Activated T-helper 1 cell treated with anti-CD3 and anti-CD28 coated beads, Interleukin-12 subunit alpha, Interleukin-12 subunit beta, Interleukin-2, Interleukin-4 antibody, amounts not matched to agents 30 ng/mL and 10 ng/mL and 1 ng/mL, durations not matched to agents 14 hours and 24 hours and 36 hours (primary cell): ENCODE measurements at regions not wholly inside any gene's neighbourhood (a gene's known extent, or its start where the extent isn't known, plus 50 kb on each side); places are given as distances from the start of the nearest gene placed in this dataset.
"Not testable (repeated sequence)": the region's sequence is repeated elsewhere in the genome, so short reads cannot be mapped to it uniquely, and the experiment has no call there.

ENCODE experiments used
- DNase-seq: peaks from one replicate; pipeline ENCODE4 v3.0.0; 2021; ENCODE audit warnings: low spot score
- H3K27ac Mint-ChIP-seq: one replicate; pipeline ENCODE4 v1.8.0; 2021; ENCODE audit warnings: mild to moderate bottlenecking, mixed read lengths
- H3K27me3 Mint-ChIP-seq: one replicate; pipeline ENCODE4 v1.8.0; 2022; ENCODE audit warnings: mild to moderate bottlenecking, moderate library complexity, mixed read lengths; ENCODE audit not compliant: insufficient read depth
- H3K36me3 Mint-ChIP-seq: one replicate; pipeline ENCODE4 v1.8.0; 2021; ENCODE audit warnings: low read depth, mixed read lengths
- H3K4me1 Mint-ChIP-seq: one replicate; pipeline ENCODE4 v1.8.0; 2021; ENCODE audit warnings: low read depth, mixed read lengths
- H3K4me3 Mint-ChIP-seq: one replicate; pipeline ENCODE4 v1.8.0; 2021; ENCODE audit warnings: mild to moderate bottlenecking, moderate library complexity, mixed read lengths
- H3K9me3 Mint-ChIP-seq: one replicate; pipeline ENCODE4 v1.8.0; 2021; ENCODE audit warnings: mixed read lengths
- intact Hi-C: fragments of 100-400 bp; cut with micrococcal nuclease; formaldehyde crosslinking; loops from one replicate; pipeline ENCODE4 v1.15.1; 2024

DNA sequence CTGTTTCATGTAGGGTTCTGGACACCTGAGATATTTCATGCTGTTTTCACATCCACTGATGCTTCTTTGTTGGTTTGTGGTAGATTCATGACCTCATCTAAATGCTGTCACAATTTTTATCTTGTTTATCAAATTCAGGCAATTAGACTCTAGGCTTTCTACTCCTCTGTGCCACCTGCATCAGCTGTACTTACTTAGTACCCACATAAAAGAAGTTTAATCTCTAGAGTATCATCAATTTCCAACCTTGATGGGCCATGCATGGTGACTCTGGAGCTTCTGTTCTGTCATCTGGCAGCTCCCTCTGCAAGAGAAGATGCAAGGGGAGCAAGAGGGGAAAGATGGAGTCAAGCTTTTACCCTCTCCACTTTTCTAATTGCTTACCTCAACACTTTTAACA is 195.9 kb upstream of the VWC2 start:
- Mint-ChIP-seq H3K27me3 (no peaks in the 10 kb centered on the region), H3K9me3 (peaks cover 5% of the 10 kb centered on the region), H3K4me1 (no peaks in the 10 kb centered on the region), H3K27ac (no peak overlapping the region), H3K4me3 (no peak overlapping the region), H3K36me3 (no peaks in the 10 kb centered on the region)
- intact Hi-C loops = no loop called here
- no peak for DNase-seq

DNA sequence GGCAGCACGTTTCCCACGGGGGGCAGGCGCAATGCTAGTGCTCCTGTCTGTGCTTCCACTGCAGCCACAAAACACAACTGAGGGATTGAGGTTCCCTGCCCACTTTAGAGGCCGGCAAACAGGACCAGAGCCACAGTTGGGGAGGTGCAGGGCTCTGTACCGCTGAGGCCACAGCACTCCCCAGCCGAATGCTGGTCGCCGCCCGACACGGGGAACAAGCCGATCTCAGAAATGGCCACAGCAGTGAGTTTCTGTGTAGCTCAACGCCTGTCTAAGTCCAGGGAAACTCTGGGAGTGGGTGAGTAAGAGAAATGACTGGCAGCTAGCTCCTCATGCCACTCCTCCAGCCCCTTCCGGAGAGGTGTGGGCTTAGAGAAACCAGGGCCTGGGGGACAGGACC is 194.0 kb upstream of the VWC2 start:
- Mint-ChIP-seq H3K36me3 (no peaks in the 10 kb centered on the region), H3K27me3 (no peaks in the 10 kb centered on the region), H3K27ac (no peak overlapping the region), H3K9me3 (peaks cover 10% of the 10 kb centered on the region), H3K4me1 (no peaks in the 10 kb centered on the region), H3K4me3 (no peak overlapping the region)
- intact Hi-C loops = no loop called here
- DNase-seq = no peak

DNA sequence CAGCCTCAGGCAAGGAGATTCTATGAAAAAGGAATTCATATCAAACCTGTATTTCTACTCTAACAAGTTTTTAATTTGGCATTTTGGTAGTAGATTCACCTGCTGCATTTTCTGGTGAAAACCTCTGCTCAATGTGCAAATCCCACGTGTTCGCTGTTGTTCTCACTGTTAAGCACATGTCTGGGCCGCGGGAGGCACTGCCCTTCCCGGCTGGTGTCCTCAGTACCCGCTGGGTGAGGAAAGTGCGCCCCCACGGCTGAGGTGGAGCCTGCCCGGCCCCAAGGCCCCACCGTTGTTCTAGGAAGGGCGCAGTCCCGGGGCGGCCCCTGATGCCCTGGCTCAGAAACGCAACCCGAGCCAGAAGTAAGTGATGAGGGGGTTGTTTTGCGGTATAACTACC is 193.4 kb upstream of the VWC2 start:
- H3K27ac Mint-ChIP-seq = no peak overlapping the region
- intact Hi-C loops = no loop called here
- H3K4me1 Mint-ChIP-seq = no peaks in the 10 kb centered on the region
- no peak for DNase-seq
- H3K36me3 Mint-ChIP-seq = no peaks in the 10 kb centered on the region
- peaks cover 10% of the 10 kb centered on the region for H3K9me3 Mint-ChIP-seq
- no peaks in the 10 kb centered on the region for H3K27me3 Mint-ChIP-seq
- H3K4me3 Mint-ChIP-seq = no peak overlapping the region

GRCh38 chr7:49580761-49581160 is 192.7 kb upstream of the VWC2 start:
- Mint-ChIP-seq H3K9me3 (peaks cover 10% of the 10 kb centered on the region), H3K27ac (no peak overlapping the region), H3K27me3 (no peaks in the 10 kb centered on the region), H3K4me3 (no peak overlapping the region), H3K36me3 (no peaks in the 10 kb centered on the region), H3K4me1 (no peaks in the 10 kb centered on the region)
- intact Hi-C loops = no loop called here
- DNase-seq = no peak

- intact Hi-C loops = no loop called here
- H3K36me3 Mint-ChIP-seq = no peaks in the 10 kb centered on the region
These were observed 190.0 kb upstream of the VWC2 start for GRCh38 chr7:49583440-49583839.

DNA sequence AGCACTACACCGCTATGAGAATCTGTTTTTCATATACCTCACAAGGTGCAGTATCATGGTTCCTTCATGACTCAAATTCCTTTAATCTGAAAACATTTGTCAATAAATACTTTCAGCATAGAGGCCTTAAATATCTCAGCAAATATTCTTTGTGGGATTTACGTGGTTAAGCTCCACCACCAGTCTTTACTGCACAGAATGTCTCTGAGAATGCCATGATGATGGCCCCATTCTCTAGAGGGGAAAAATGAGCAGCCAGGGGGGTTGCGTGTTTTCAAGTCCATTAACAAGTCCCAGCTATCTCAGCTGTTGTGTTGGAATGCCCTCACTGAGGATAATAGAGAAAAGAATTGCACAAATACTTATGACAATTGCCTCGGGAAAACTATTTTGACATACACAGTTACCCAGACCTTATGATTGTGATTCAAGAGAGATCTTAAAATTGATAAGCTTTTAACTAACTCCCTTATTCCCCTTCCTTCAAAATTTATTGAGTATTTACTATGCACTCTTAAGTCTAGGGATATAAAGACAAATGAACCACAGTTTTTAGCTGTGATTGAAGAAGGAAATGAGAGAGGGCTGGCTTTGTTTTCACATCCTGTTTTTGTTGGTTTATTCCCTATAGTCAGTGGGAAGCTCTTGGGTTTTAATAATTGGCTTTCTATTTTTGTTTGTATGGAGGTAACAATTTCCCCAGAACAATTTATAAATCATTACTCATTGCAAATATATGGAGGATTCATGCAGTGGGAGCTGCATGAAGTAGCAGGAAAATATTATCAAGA is 176.5 kb upstream of the VWC2 start:
- no peaks in the 10 kb centered on the region for H3K36me3 Mint-ChIP-seq
- no peaks in the 10 kb centered on the region for H3K27me3 Mint-ChIP-seq
- H3K27ac Mint-ChIP-seq = no peak overlapping the region
- no peaks in the 10 kb centered on the region for H3K4me1 Mint-ChIP-seq
- DNase-seq = no peak
- intact Hi-C loops = no loop called here
- H3K4me3 Mint-ChIP-seq = no peak overlapping the region
- H3K9me3 Mint-ChIP-seq = no peaks in the 10 kb centered on the region

More at GRCh38 chr7:49583440-49583839, 190.0 kb upstream of the VWC2 start:
- DNase-seq = no peak
- Mint-ChIP-seq H3K27ac (no peak overlapping the region), H3K4me1 (no peaks in the 10 kb centered on the region), H3K4me3 (no peak overlapping the region), H3K9me3 (peaks cover 10% of the 10 kb centered on the region), H3K27me3 (no peaks in the 10 kb centered on the region)

DNA sequence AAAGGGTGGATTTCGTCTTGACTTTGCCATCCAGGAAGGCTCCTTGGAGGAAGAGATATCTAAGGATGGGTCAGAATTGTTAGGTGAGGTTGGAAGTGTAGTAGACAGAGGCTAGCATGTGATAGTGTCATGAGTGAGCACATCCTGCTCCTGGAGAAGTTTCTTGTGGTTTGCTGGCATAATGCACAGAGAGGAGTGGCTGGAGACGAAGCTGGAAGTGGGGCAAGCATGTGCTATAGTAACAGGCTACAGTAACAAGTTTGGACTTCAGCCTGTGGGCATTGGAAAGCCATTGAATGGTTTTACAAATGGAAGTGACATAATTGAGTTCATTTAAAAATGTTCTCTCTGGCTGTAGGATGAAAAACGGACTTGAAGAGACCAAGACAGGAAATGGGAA is 175.6 kb upstream of the VWC2 start:
- intact Hi-C loops = no loop called here
- Mint-ChIP-seq H3K36me3 (no peaks in the 10 kb centered on the region), H3K27ac (no peak overlapping the region), H3K9me3 (no peaks in the 10 kb centered on the region), H3K4me1 (no peaks in the 10 kb centered on the region), H3K27me3 (no peaks in the 10 kb centered on the region), H3K4me3 (no peak overlapping the region)
- no peak for DNase-seq

- no peaks in the 10 kb centered on the region for H3K27me3 Mint-ChIP-seq
- no peaks in the 10 kb centered on the region for H3K9me3 Mint-ChIP-seq
- H3K36me3 Mint-ChIP-seq = no peaks in the 10 kb centered on the region
- intact Hi-C loops = no loop called here
- no peak overlapping the region for H3K4me3 Mint-ChIP-seq
- H3K4me1 Mint-ChIP-seq = no peaks in the 10 kb centered on the region
- H3K27ac Mint-ChIP-seq = no peak overlapping the region
- no peak for DNase-seq
These were observed 161.5 kb upstream of the VWC2 start for GRCh38 chr7:49611951-49612350.

GRCh38 chr7:49613759-49614158 is 159.7 kb upstream of the VWC2 start:
- no peak overlapping the region for H3K4me3 Mint-ChIP-seq
- H3K27ac Mint-ChIP-seq = no peak overlapping the region
- no peaks in the 10 kb centered on the region for H3K36me3 Mint-ChIP-seq
- H3K27me3 Mint-ChIP-seq = no peaks in the 10 kb centered on the region
- H3K9me3 Mint-ChIP-seq = no peaks in the 10 kb centered on the region
- intact Hi-C loops = no loop called here
- DNase-seq = no peak
- H3K4me1 Mint-ChIP-seq = no peaks in the 10 kb centered on the region

DNA sequence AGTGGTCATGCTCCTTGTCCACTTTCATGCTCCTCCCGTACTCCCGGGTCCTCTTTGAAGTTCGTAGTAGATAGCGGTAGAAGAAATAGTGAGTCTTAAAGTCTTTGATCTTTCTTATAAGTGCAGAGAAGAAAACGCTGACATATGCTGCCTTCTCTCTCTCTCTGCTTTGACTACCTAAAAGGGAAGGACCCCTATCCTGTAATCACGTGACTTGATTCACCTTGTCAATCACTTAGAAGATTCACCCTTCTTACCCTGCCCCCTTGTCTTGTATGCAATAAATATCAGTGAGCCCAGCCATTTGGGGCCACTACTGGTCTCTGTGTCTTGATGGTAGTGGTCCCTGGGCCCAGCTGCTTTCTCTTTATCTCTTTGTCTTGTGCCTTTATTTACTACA is 158.5 kb upstream of the VWC2 start:
- H3K27me3 Mint-ChIP-seq, H3K36me3 Mint-ChIP-seq, intact Hi-C loops, H3K27ac Mint-ChIP-seq, H3K4me1 Mint-ChIP-seq, H3K4me3 Mint-ChIP-seq, DNase-seq, H3K9me3 Mint-ChIP-seq: not testable (repeated sequence)

DNA sequence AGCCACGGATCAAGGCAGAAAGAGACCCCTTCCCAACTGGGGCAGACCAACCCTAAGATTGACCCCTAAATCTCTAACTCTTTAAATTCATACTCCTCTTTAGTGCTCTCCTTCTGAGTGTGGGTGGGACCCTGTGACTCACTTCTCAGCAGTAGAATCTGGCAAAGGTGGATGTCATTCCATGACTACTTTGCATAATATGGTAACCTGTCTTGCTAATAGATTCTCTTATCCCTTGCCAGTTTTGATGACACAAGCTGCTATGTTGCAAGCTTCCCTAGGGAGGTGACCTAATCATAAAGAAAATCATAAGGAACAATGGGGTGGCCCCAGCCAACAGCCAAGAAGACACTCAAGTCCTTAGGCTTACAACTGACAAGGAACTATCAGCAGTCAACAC is 155.4 kb upstream of the VWC2 start:
- H3K27ac Mint-ChIP-seq = no peak overlapping the region
- no peaks in the 10 kb centered on the region for H3K4me1 Mint-ChIP-seq

GRCh38 chr7:49623943-49624342 is 149.5 kb upstream of the VWC2 start:
- Mint-ChIP-seq H3K36me3 (no peaks in the 10 kb centered on the region), H3K27me3 (no peaks in the 10 kb centered on the region), H3K9me3 (peaks cover 3% of the 10 kb centered on the region), H3K4me1 (no peaks in the 10 kb centered on the region), H3K27ac (no peak overlapping the region), H3K4me3 (no peak overlapping the region)
- no peak for DNase-seq
- intact Hi-C loops = no loop called here

More for the DNA sequence above, 155.4 kb upstream of the VWC2 start:
- DNase-seq = no peak
- no peaks in the 10 kb centered on the region for H3K27me3 Mint-ChIP-seq
- H3K9me3 Mint-ChIP-seq = peaks cover 4% of the 10 kb centered on the region
- no peaks in the 10 kb centered on the region for H3K36me3 Mint-ChIP-seq
- no peak overlapping the region for H3K4me3 Mint-ChIP-seq
- intact Hi-C loops = no loop called here

DNA sequence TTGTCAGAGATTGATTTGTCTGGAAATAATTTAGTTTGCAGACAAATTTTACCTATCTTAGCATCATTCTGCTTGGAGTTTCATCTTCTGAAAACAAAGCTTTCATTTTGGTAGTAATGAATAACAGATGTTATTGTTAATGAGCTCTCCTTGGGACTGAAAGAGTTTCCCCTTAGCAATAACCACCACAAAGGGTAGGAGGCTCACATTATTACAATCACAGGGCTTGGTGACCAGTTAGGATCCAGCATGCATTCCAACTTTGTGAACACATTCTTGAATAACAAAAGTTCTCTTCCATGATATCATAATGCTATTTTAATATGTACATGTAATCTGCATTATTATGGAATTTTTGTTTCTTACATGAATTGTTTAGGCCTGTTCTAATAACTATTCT is 148.8 kb upstream of the VWC2 start:
- no peak overlapping the region for H3K27ac Mint-ChIP-seq
- intact Hi-C loops = no loop called here
- H3K9me3 Mint-ChIP-seq = no peaks in the 10 kb centered on the region
- no peaks in the 10 kb centered on the region for H3K36me3 Mint-ChIP-seq
- no peak for DNase-seq
- no peaks in the 10 kb centered on the region for H3K27me3 Mint-ChIP-seq
- H3K4me1 Mint-ChIP-seq = no peaks in the 10 kb centered on the region
- H3K4me3 Mint-ChIP-seq = no peak overlapping the region

GRCh38 chr7:49630513-49630912 is 142.9 kb upstream of the VWC2 start:
- no peaks in the 10 kb centered on the region for H3K9me3 Mint-ChIP-seq
- DNase-seq = no peak
- H3K4me3 Mint-ChIP-seq = no peak overlapping the region
- no peaks in the 10 kb centered on the region for H3K4me1 Mint-ChIP-seq
- intact Hi-C loops = no loop called here
- no peak overlapping the region for H3K27ac Mint-ChIP-seq
- no peaks in the 10 kb centered on the region for H3K36me3 Mint-ChIP-seq
- no peaks in the 10 kb centered on the region for H3K27me3 Mint-ChIP-seq
